ENCODE measurements at regions not wholly inside any gene's neighbourhood (a gene's known extent, or its start where the extent isn't known, plus 50 kb on each side); places are given as distances from the start of the nearest gene placed in this dataset.

GRCh38 chr11:112398798-112399478, 138.3 kb upstream of the PLET1 start:
- no peaks in the 10 kb centered on the region for H3K9me3 ChIP-seq
- DNase-seq (no peak), ATAC-seq (no peak)
- H3K36me3 ChIP-seq, result no peaks in the 10 kb centered on the region
- no peaks in the 10 kb centered on the region for H3K27me3 ChIP-seq (ENCODE audit: low read depth)
- no peak overlapping the region for H3K27ac ChIP-seq
- intact Hi-C loops (cut with DNase I), result no loop called here
- no peaks in the 10 kb centered on the region for H3K4me1 ChIP-seq
- no peak for TF ChIP-seq CTCF (IDR thresholded peaks at IDR 0.05)
- no peak overlapping the region for H3K4me3 ChIP-seq

- no peaks in the 10 kb centered on the region for H3K27me3 ChIP-seq (ENCODE audit: low read depth)
- H3K4me3 ChIP-seq, result no peak overlapping the region
- intact Hi-C loops (cut with DNase I), result no loop called here
- no peak overlapping the region for H3K27ac ChIP-seq
- TF ChIP-seq CTCF (IDR thresholded peaks at IDR 0.05), result no peak
- H3K4me1 ChIP-seq, result no peaks in the 10 kb centered on the region
- no peak for DNase-seq
- no peaks in the 10 kb centered on the region for H3K36me3 ChIP-seq
- ATAC-seq, result no peak
- H3K9me3 ChIP-seq, result no peaks in the 10 kb centered on the region
Observed at GRCh38 chr11:112400476-112401014, 139.9 kb upstream of the PLET1 start.

GRCh38 chr11:112401036-112401769, 140.5 kb upstream of the PLET1 start:
- no peaks in the 10 kb centered on the region for H3K9me3 ChIP-seq
- no peak overlapping the region for H3K4me3 ChIP-seq
- H3K4me1 ChIP-seq, result no peaks in the 10 kb centered on the region
- no peaks in the 10 kb centered on the region for H3K27me3 ChIP-seq (ENCODE audit: low read depth)
- DNase-seq, result no peak
- no peaks in the 10 kb centered on the region for H3K36me3 ChIP-seq
- intact Hi-C loops (cut with DNase I), result no loop called here
- ATAC-seq, result no peak
- no peak overlapping the region for H3K27ac ChIP-seq
- TF ChIP-seq CTCF (IDR thresholded peaks at IDR 0.05), result no peak

GRCh38 chr11:112403432-112403831, 142.8 kb upstream of the PLET1 start:
- intact Hi-C loops (cut with DNase I), result no loop called here

GRCh38 chr11:112404112-112404511, 143.5 kb upstream of the PLET1 start:
- Histone ChIP-seq H3K27ac (no peak overlapping the region), H3K36me3 (no peaks in the 10 kb centered on the region), H3K9me3 (no peaks in the 10 kb centered on the region), H3K4me1 (no peaks in the 10 kb centered on the region), H3K27me3 (ENCODE audit: low read depth) (no peaks in the 10 kb centered on the region), H3K4me3 (no peak overlapping the region)
- TF ChIP-seq CTCF (IDR thresholded peaks at IDR 0.05), result no peak
- intact Hi-C loops (cut with DNase I), result no loop called here
- DNase-seq (no peak), ATAC-seq (no peak)

More at GRCh38 chr11:112403432-112403831, 142.8 kb upstream of the PLET1 start:
- TF ChIP-seq CTCF (IDR thresholded peaks at IDR 0.05), result no peak
- no peaks in the 10 kb centered on the region for H3K9me3 ChIP-seq
- no peaks in the 10 kb centered on the region for H3K36me3 ChIP-seq
- ATAC-seq, result no peak
- no peaks in the 10 kb centered on the region for H3K27me3 ChIP-seq (ENCODE audit: low read depth)
- no peak overlapping the region for H3K4me3 ChIP-seq
- no peak for DNase-seq
- H3K4me1 ChIP-seq, result no peaks in the 10 kb centered on the region
- no peak overlapping the region for H3K27ac ChIP-seq

Measured in lower lobe of right lung (tissue), 2 donors.